Body of pancreas (tissue), 4 donors: ENCODE measurements at regions not wholly inside any gene's neighbourhood (a gene's known extent, or its start where the extent isn't known, plus 50 kb on each side); places are given as distances from the start of the nearest gene placed in this dataset.

Experiments used
- ATAC-seq: fragments of 150-250 bp; one replicate; pipeline ENCODE4 v1.9.1; 2016
- DNase-seq, 4 donors: peaks; one replicate each; pipeline ENCODE4 v3.0.0-alpha.2; 2019
- H3K27ac ChIP-seq, 4 donors: fragments of 200-600 bp; sonication (generic); 1 replicate in 3 of 4; 2 replicates in 1 of 4; pipeline versions ENCODE4 v1.5.1 to v1.6.1; 2016 to 2019; ENCODE audit warnings: mild to moderate bottlenecking in 1 of 4, mixed read lengths in 1 of 4, moderate library complexity in 1 of 4
- H3K27me3 ChIP-seq, 2 donors: fragments of 200-600 bp; sonication (generic); one replicate each; pipeline ENCODE4 v1.6.0; 2016; ENCODE audit warnings: mild to moderate bottlenecking in 1 of 2
- H3K36me3 ChIP-seq, 2 donors: fragments of 200-600 bp; sonication (generic); replicated peaks in 1 of 2; 2 replicates each; pipeline ENCODE4 v1.5.1; 2016; ENCODE audit warnings: low read depth in 2 of 2; ENCODE audit not compliant: insufficient read depth in 1 of 2
- H3K4me1 ChIP-seq: fragments of 200-600 bp; sonication (generic); one replicate; pipeline ENCODE4 v1.6.0; 2016
- H3K4me3 ChIP-seq, 2 donors: fragments of 200-600 bp; sonication (generic); 1 replicate in 1 of 2; 2 replicates in 1 of 2; pipeline ENCODE4 v1.5.1; 2016 to 2019
- H3K9me3 ChIP-seq, 3 donors: fragments of 200-600 bp; sonication (generic); 1 replicate in 2 of 3; 2 replicates in 1 of 3; pipeline ENCODE4 v1.5.1; 2016
- POLR2A ChIP-seq, 3 donors: fragments of 450-650 bp; IDR thresholded peaks; one replicate each; pipeline ENCODE4 v1.6.1; 2016; ENCODE audit warnings: antibody characterized with exemption in 3 of 3, mild to moderate bottlenecking in 2 of 3
- WGBS, 2 donors: methylation state at CpG; one replicate each; pipeline ENCODE4 v1.1.5; 2017; 5-methylcytosine and 5-hydroxymethylcytosine counted together
- intact Hi-C: fragments of 100-400 bp; cut with DNase I; formaldehyde crosslinking; loops from one replicate; pipeline ENCODE4 v1.15.1; 2023
- TF ChIP-seq, protein P1 (sequence below), 7 experiments: fragments of 450-650 bp in 4 of 7; fragments of 200-600 bp in 3 of 7; sonication (generic) in 3 of 7; IDR thresholded peaks; one replicate each; pipeline ENCODE4 v1.5.1; 2016 to 2019; ENCODE audit warnings: antibody characterized with exemption in 7 of 7

- Histone ChIP-seq H3K36me3 (no peaks in the 10 kb centered on the region), H3K9me3 (no peaks in the 10 kb centered on the region), H3K27ac (no peak overlapping the region), H3K4me1 (no peaks in the 10 kb centered on the region), H3K4me3 (no peak overlapping the region), H3K27me3 (no peaks in the 10 kb centered on the region)
- WGBS, 2 donors = 75 to 80% methylated on average over 3 of the region's 3 CpGs
- no peak for DNase-seq
- intact Hi-C loops = no loop called here
- no peak for ATAC-seq
- TF ChIP-seq POLR2A (IDR thresholded peaks at IDR 0.05) = no peak
- TF ChIP-seq, protein P1, sequence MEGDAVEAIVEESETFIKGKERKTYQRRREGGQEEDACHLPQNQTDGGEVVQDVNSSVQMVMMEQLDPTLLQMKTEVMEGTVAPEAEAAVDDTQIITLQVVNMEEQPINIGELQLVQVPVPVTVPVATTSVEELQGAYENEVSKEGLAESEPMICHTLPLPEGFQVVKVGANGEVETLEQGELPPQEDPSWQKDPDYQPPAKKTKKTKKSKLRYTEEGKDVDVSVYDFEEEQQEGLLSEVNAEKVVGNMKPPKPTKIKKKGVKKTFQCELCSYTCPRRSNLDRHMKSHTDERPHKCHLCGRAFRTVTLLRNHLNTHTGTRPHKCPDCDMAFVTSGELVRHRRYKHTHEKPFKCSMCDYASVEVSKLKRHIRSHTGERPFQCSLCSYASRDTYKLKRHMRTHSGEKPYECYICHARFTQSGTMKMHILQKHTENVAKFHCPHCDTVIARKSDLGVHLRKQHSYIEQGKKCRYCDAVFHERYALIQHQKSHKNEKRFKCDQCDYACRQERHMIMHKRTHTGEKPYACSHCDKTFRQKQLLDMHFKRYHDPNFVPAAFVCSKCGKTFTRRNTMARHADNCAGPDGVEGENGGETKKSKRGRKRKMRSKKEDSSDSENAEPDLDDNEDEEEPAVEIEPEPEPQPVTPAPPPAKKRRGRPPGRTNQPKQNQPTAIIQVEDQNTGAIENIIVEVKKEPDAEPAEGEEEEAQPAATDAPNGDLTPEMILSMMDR (IDR thresholded peaks at IDR 0.05) = no peak
These were observed 57.6 kb downstream of the PTTG1 start for GRCh38 chr5:160479220-160479619.

- intact Hi-C loops = no loop called here
- TF ChIP-seq POLR2A (IDR thresholded peaks at IDR 0.05) = no peak
- TF ChIP-seq, protein P1 (IDR thresholded peaks at IDR 0.05) = no peak
- 63 to 67% methylated on average over 7 of the region's 7 CpGs for WGBS, 2 donors
- DNase-seq (no peak), ATAC-seq (no peak)
- Histone ChIP-seq H3K27me3 (no peaks in the 10 kb centered on the region), H3K27ac (no peak overlapping the region), H3K9me3 (no peaks in the 10 kb centered on the region), H3K36me3 (no peaks in the 10 kb centered on the region), H3K4me3 (no peak overlapping the region), H3K4me1 (no peaks in the 10 kb centered on the region)
These were observed 58.3 kb downstream of the PTTG1 start for GRCh38 chr5:160479926-160480325.

GRCh38 chr5:160480652-160481051 lies 59.0 kb downstream of the PTTG1 start:
- no peaks in the 10 kb centered on the region for H3K27me3 ChIP-seq
- H3K4me1 ChIP-seq = no peaks in the 10 kb centered on the region
- no peak overlapping the region for H3K27ac ChIP-seq
- ATAC-seq (no peak), DNase-seq (no peak)
- TF ChIP-seq POLR2A (IDR thresholded peaks at IDR 0.05) = no peak
- TF ChIP-seq, protein P1 (IDR thresholded peaks at IDR 0.05) = no peak
- intact Hi-C loops = no loop called here
- H3K36me3 ChIP-seq = no peaks in the 10 kb centered on the region
- H3K9me3 ChIP-seq = no peaks in the 10 kb centered on the region
- 21 to 31% methylated on average over 1 of the region's 1 CpG for WGBS, 2 donors
- H3K4me3 ChIP-seq = no peak overlapping the region

DNA sequence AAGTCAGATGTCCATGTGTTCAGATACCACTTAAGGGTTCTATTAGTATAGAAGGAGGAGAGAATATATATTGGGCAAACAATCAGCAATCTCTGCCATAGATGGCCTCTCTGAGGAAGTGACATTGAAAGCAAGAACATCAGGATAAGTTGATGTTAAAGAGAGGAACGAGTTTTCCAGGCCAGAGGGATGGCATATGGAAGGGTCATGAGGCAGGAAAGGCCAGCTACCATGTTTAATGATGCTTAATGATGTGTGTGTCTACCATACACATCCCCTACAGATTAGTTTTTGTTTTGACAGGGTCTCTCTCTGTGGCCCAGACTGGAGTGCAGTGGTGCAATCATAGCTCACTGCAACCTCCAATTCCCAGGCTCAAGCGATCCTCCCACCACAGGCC lies 63.0 kb downstream of the PTTG1 start:
- Histone ChIP-seq H3K4me1 (no peaks in the 10 kb centered on the region), H3K4me3 (no peak overlapping the region), H3K27ac (no peak overlapping the region), H3K36me3 (no peaks in the 10 kb centered on the region), H3K9me3 (no peaks in the 10 kb centered on the region), H3K27me3 (no peaks in the 10 kb centered on the region)
- no peak for TF ChIP-seq POLR2A (IDR thresholded peaks at IDR 0.05)
- TF ChIP-seq, protein P1 (IDR thresholded peaks at IDR 0.05) = no peak
- no peak for DNase-seq
- WGBS, 2 donors = 83 to 86% methylated on average over 2 of the region's 2 CpGs
- ATAC-seq = no peak
- intact Hi-C loops = no loop called here

GRCh38 chr5:160485364-160485969 lies 63.8 kb downstream of the PTTG1 start:
- H3K27me3 ChIP-seq = no peaks in the 10 kb centered on the region
- ATAC-seq (no peak), DNase-seq (no peak)
- 53 to 65% methylated on average over 5 of the region's 5 CpGs for WGBS, 2 donors
- TF ChIP-seq, protein P1 (IDR thresholded peaks at IDR 0.05) = no peak
- TF ChIP-seq POLR2A (IDR thresholded peaks at IDR 0.05) = no peak
- H3K9me3 ChIP-seq = no peaks in the 10 kb centered on the region
- intact Hi-C loops = no loop called here
- no peak overlapping the region for H3K27ac ChIP-seq
- no peaks in the 10 kb centered on the region for H3K4me1 ChIP-seq
- H3K4me3 ChIP-seq = no peak overlapping the region
- no peaks in the 10 kb centered on the region for H3K36me3 ChIP-seq
